H1 (cell line): ENCODE measurements at regions not wholly inside any gene's neighbourhood (a gene's known extent, or its start where the extent isn't known, plus 50 kb on each side); places are given as distances from the start of the nearest gene placed in this dataset.

ENCODE experiments used
- ASH2L ChIP-seq: fragments of 200-600, 300-600 bp; sonication (generic); IDR thresholded peaks from one replicate; pipeline ENCODE4 v1.7.1; 2017; ENCODE audit warnings: low read length
- SP2 ChIP-seq: IDR thresholded peaks from 2 replicates; pipeline ENCODE4 v1.6.1; 2012; ENCODE audit warnings: mild to moderate bottlenecking, low read length, inconsistent platforms
- SRF ChIP-seq: IDR thresholded peaks from 2 replicates; pipeline ENCODE4 v1.6.1; 2011; ENCODE audit warnings: mild to moderate bottlenecking, low read depth, low read length, moderate library complexity

DNA sequence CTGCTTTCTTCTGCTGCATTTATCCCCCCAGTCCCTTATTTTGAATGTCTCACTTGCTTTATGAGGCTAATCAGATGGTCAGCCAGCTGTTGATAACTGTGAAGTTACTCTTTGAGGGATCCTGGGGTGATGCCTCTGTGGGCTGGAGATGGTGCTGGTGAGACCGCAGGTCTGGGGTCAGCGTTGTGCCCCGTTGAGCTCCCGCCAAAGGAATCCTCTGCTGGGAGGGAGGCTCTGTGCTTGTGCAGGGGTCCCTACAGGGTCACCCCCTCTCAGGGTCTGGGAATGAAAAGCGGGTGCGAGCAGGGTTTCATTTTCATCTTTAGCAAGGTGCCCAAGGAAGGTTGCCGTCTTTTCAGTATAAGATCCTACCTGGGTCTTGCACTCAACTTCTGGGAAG lies 161.2 kb upstream of the RTL1 start (continued):
- TF ChIP-seq SP2 (no peak), SRF (no peak), ASH2L (no peak)
